NCI-H524 treated with DMSO at 0.1 percent for 48 hours (cell line): ENCODE measurements at regions not wholly inside any gene's neighbourhood (a gene's known extent, or its start where the extent isn't known, plus 50 kb on each side); places are given as distances from the start of the nearest gene placed in this dataset.

Source experiments
- DNase-seq: peaks from one replicate; lab custom pipeline; 2025; lab: John Stamatoyannopoulos, UW

DNA sequence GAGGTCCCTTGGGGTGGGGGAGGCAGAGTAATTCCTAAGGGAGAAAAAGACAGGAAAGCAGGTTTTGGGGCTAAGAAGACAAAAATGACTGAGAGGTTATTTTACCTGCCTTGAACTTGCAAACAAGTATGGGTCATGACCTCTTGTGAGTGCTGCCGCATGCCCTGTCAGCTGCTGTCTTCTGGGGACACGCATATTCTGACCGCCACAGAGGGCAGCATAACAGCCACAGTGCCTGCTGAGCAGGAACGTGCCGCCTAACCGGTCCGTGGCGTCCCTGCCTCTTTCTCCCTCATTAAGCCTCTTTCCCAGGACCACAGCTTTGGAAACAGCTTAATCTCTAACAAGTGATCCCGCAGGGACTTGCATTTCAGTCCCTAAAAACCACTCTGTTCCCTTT is 51.3 kb upstream of the KCNA1 start:
- no peak for DNase-seq

DNA sequence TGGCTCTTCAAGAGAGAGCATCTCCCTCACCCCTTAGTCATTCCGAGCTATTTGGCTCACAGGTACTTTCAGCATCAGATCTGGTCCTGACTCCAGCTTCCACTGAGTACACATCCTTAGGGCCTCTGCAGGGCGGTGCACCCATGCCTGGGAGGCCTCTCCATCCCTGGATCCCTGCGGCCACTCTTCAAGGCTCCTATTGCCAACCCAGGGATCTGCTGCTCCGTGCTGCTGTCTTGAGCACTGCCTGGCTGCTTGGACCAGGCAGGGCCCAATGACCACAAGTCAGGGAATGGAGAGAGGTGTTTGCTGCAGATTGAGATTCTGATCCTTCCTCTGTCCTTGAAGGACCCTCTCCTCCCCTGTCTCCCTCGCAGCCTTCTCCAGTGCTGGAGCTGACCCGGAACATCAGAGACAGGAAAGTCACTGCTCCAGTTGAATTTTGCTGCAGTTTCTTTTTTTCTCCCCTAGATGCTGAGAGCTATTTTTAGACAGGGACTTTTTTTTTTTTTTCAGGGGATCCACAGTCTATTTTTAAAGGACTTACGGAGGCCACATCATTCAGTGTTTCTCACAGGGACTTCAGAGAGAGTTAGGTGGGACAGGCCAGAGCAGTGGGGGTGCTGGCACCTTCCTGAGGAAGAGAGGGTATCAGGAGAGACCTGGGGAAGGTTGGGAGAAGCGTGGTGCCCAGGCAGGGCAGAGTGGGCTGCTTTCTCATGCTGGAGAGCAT is 50.1 kb upstream of the KCNA1 start:
- no peak for DNase-seq
